Large intestine (tissue), 3 donors: ENCODE measurements at regions not wholly inside any gene's neighbourhood (a gene's known extent, or its start where the extent isn't known, plus 50 kb on each side); places are given as distances from the start of the nearest gene placed in this dataset.

Experiments
- DNase-seq, 2 donors: peaks; one replicate each; pipeline versions ENCODE4 v3.0.0 to v3.0.0-alpha.2; 2013
- H3K27ac ChIP-seq: one replicate; pipeline ENCODE4 v1.5.1; 2013; ENCODE audit warnings: low read length
- H3K27me3 ChIP-seq: 2 replicates; pipeline ENCODE4 v1.6.1; 2013; ENCODE audit warnings: low read length; ENCODE audit not compliant: control insufficient read depth, insufficient read depth
- H3K36me3 ChIP-seq: 2 replicates; pipeline ENCODE4 v1.6.1; 2013; ENCODE audit warnings: low read length; ENCODE audit not compliant: control insufficient read depth, insufficient read depth
- H3K4me1 ChIP-seq: one replicate; pipeline ENCODE4 v1.6.1; 2013; ENCODE audit warnings: low read length; ENCODE audit not compliant: control insufficient read depth, insufficient read depth
- H3K4me3 ChIP-seq: one replicate; pipeline ENCODE4 v1.5.1; 2013; ENCODE audit warnings: low read length
- H3K9me3 ChIP-seq: one replicate; pipeline ENCODE4 v1.6.1; 2013; ENCODE audit warnings: mild to moderate bottlenecking, low read depth, low read length, moderate library complexity; ENCODE audit not compliant: control insufficient read depth
- WGBS: methylation state at CpG from one replicate; pipeline ENCODE4 v1.1.5; 2013; ENCODE audit warnings: low lambda C conversion rate; ENCODE audit not compliant: insufficient coverage; 5-methylcytosine and 5-hydroxymethylcytosine counted together

- Histone ChIP-seq H3K9me3 (no peaks in the 10 kb centered on the region), H3K36me3 (no peaks in the 10 kb centered on the region), H3K27me3 (no peaks in the 10 kb centered on the region), H3K27ac (no peak overlapping the region), H3K4me1 (no peaks in the 10 kb centered on the region), H3K4me3 (no peak overlapping the region)
- no CpG with 5 or more reads among the region's 3 CpGs for WGBS
- no peak for DNase-seq
These were observed 214.2 kb upstream of the MPDZ start for GRCh38 chr9:13493697-13494096.

- no peaks in the 10 kb centered on the region for H3K36me3 ChIP-seq
- no peaks in the 10 kb centered on the region for H3K27me3 ChIP-seq
- 74% methylated on average over 3 of the region's 11 CpGs for WGBS
- no peak overlapping the region for H3K27ac ChIP-seq
- no peak overlapping the region for H3K4me3 ChIP-seq
- no peaks in the 10 kb centered on the region for H3K9me3 ChIP-seq
- no peaks in the 10 kb centered on the region for H3K4me1 ChIP-seq
- DNase-seq = no peak
These were observed 212.3 kb upstream of the MPDZ start for GRCh38 chr9:13491493-13492424.

- WGBS = no CpG with 5 or more reads among the region's 1 CpG
- Histone ChIP-seq H3K4me3 (no peak overlapping the region), H3K36me3 (no peaks in the 10 kb centered on the region), H3K27me3 (no peaks in the 10 kb centered on the region), H3K9me3 (no peaks in the 10 kb centered on the region), H3K4me1 (no peaks in the 10 kb centered on the region), H3K27ac (no peak overlapping the region)
- DNase-seq = no peak
These were observed 211.6 kb upstream of the MPDZ start for GRCh38 chr9:13491138-13491492.

- Histone ChIP-seq H3K4me3 (no peak overlapping the region), H3K27me3 (no peaks in the 10 kb centered on the region), H3K36me3 (no peaks in the 10 kb centered on the region), H3K4me1 (no peaks in the 10 kb centered on the region), H3K27ac (no peak overlapping the region), H3K9me3 (no peaks in the 10 kb centered on the region)
- DNase-seq = no peak
- 100% methylated on average over 1 of the region's 6 CpGs for WGBS
These were observed 208.4 kb upstream of the MPDZ start for GRCh38 chr9:13487936-13488335.

GRCh38 chr9:13487498-13487897, 208.0 kb upstream of the MPDZ start:
- 60% methylated on average over 2 of the region's 2 CpGs for WGBS
- Histone ChIP-seq H3K9me3 (no peaks in the 10 kb centered on the region), H3K27ac (no peak overlapping the region), H3K4me1 (no peaks in the 10 kb centered on the region), H3K36me3 (no peaks in the 10 kb centered on the region), H3K4me3 (no peak overlapping the region), H3K27me3 (no peaks in the 10 kb centered on the region)
- DNase-seq = no peak

- no peaks in the 10 kb centered on the region for H3K27me3 ChIP-seq
- no peak for DNase-seq
- WGBS = 100% methylated on average over 1 of the region's 5 CpGs
- no peak overlapping the region for H3K4me3 ChIP-seq
- H3K36me3 ChIP-seq = no peaks in the 10 kb centered on the region
- no peak overlapping the region for H3K27ac ChIP-seq
- H3K4me1 ChIP-seq = no peaks in the 10 kb centered on the region
- no peaks in the 10 kb centered on the region for H3K9me3 ChIP-seq
These were observed 207.6 kb upstream of the MPDZ start for GRCh38 chr9:13487071-13487470.

- H3K27me3 ChIP-seq = no peaks in the 10 kb centered on the region
- no CpG with 5 or more reads among the region's 3 CpGs for WGBS
- DNase-seq = peak in 1 of 2 donors; percentile 3
- no peak overlapping the region for H3K27ac ChIP-seq
- H3K4me3 ChIP-seq = no peak overlapping the region
- no peaks in the 10 kb centered on the region for H3K36me3 ChIP-seq
- H3K4me1 ChIP-seq = no peaks in the 10 kb centered on the region
- H3K9me3 ChIP-seq = no peaks in the 10 kb centered on the region
These were observed 205.6 kb upstream of the MPDZ start for GRCh38 chr9:13485068-13485596.

- no peak for DNase-seq
- no peaks in the 10 kb centered on the region for H3K27me3 ChIP-seq
- no CpG with 5 or more reads among the region's 3 CpGs for WGBS
- H3K27ac ChIP-seq = no peak overlapping the region
- H3K4me1 ChIP-seq = no peaks in the 10 kb centered on the region
- no peaks in the 10 kb centered on the region for H3K36me3 ChIP-seq
- H3K9me3 ChIP-seq = no peaks in the 10 kb centered on the region
- H3K4me3 ChIP-seq = no peak overlapping the region
These were observed 204.7 kb upstream of the MPDZ start for GRCh38 chr9:13484186-13484585.

- no peak overlapping the region for H3K4me3 ChIP-seq
- no peaks in the 10 kb centered on the region for H3K9me3 ChIP-seq
- no peak for DNase-seq
- H3K4me1 ChIP-seq = no peaks in the 10 kb centered on the region
- no peak overlapping the region for H3K27ac ChIP-seq
- no peaks in the 10 kb centered on the region for H3K27me3 ChIP-seq
- no peaks in the 10 kb centered on the region for H3K36me3 ChIP-seq
These were observed 201.8 kb upstream of the MPDZ start for GRCh38 chr9:13481274-13481673.

- Histone ChIP-seq H3K27me3 (no peaks in the 10 kb centered on the region), H3K36me3 (no peaks in the 10 kb centered on the region), H3K9me3 (no peaks in the 10 kb centered on the region), H3K4me1 (no peaks in the 10 kb centered on the region), H3K4me3 (no peak overlapping the region), H3K27ac (no peak overlapping the region)
- DNase-seq = no peak
- WGBS = no CpG with 5 or more reads among the region's 3 CpGs
These were observed 201.2 kb upstream of the MPDZ start for GRCh38 chr9:13480693-13481092.

- Histone ChIP-seq H3K36me3 (no peaks in the 10 kb centered on the region), H3K4me1 (no peaks in the 10 kb centered on the region), H3K4me3 (no peak overlapping the region), H3K27me3 (no peaks in the 10 kb centered on the region), H3K27ac (no peak overlapping the region), H3K9me3 (no peaks in the 10 kb centered on the region)
- DNase-seq = no peak
These were observed 199.6 kb upstream of the MPDZ start for GRCh38 chr9:13479096-13479495.
